ENCODE measurements at regions not wholly inside any gene's neighbourhood (a gene's known extent, or its start where the extent isn't known, plus 50 kb on each side); places are given as distances from the start of the nearest gene placed in this dataset.
"Not testable (repeated sequence)": the region's sequence is repeated elsewhere in the genome, so short reads cannot be mapped to it uniquely, and the experiment has no call there.

DNA sequence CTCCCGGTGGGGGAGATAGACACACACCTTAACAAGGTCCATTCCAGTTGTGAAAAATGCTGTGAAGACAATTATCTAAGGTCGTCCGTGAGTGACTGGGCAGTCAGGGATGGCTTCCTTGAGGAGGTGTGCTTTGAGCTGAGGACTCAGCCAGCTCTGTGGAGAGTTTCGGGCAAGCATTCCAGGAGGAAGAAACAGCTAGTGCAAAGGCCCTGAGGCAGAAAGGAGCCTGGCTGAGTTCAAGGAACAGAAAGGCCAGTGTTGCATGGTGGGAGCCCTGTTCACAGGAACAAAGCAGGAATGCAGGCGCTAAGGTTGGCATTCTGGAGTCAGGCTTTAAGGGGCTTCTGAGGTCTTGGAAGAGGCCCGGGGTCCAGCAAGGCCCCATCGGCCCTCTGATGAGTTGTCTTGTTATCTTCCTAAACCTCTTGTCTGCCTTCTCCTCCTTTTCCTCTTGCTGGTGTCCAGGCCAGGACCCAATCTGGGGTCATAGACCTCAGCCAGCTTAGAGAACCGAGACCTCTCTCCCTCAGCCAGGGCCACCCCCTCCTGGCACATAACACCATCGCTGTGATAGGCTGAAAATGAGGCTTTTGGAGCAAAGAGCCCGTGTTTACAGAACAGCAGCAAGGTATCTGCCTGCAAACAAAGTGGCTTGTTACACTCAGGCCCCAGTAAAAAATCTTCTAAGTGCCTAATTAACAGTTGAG is 270.2 kb upstream of the MVB12B start:
- DNase-seq (ENCODE audit: low read depth in 2 of 2) = no peak

DNA sequence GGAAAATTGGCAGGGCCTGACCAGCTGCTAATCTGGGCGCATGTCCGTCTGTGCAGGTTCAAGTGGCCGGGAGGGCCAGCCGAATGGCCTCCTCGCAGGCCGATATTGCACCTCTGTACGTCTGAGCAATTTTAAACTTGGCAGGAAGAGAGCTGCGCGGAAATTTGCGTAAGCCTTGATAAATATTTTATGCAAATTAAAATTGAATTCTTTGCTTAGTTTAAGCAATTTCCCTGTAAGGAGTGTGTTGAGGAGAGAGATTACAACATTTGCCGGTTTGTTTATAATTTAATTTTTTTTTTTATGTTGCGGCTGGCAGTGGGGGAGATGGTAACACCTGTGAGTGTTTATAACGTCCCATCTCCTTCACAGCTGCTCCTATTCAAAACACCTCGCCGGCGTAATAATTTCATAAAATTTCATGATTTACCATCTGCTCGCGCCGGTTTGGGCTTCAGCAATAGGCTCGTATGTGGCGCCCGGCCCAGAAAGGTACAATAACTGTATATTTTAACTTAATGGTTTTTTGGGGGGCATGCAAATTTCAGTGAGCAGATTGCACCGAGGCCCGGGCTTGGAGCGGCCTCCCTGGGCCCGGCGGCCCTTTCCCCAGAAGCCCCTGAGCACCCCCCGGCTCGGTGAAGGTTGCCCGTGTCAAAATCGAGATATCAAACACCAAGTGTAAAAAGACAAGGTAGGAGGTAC is 269.4 kb upstream of the MVB12B start:
- no peak for DNase-seq (ENCODE audit: low read depth in 2 of 2)

DNA sequence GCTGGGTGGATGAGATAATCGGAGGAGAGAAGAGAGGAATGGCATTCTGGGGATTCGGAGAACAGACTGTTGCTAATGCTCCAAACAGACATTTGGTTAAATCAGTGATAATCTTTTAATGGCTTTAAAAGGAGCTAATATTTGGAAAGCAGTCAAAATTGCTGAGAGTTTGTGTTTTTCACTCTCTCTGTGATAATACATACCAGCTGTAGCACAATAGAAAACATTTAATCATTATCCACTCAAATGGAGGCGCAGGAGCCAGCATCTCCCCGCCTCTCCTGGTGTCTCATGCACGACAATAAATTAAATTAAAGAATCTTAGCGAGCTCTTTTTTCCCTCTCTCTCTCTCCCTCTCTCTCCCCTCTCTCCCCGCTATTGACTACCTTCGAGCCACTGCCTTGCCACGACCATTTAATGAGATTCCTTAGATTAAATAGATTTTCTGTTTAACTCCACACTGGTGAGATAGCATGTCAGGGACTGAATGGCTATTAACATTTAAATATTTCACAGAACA is 268.6 kb upstream of the MVB12B start:
- no peak for DNase-seq (ENCODE audit: low read depth in 2 of 2)

DNA sequence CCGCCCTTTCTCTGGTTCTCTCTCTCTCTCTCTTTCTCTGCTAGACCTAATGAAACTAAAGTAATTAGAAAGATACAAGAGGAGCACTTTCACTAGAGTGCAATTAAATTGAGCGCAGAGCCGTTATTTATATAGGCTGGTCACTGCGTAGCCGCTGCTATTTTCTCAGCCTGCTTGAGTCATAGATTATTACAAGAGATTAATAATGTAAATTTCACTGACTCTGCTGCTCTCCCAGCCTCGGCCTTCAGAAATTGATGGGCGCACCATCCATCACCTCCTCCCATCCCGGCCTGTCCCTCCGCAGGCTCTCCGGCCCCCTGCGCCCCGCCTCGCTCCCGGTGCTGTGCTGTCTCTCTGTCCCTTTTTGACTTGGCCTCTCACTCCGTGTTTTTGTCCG is 268.0 kb upstream of the MVB12B start:
- DNase-seq (ENCODE audit: low read depth in 2 of 2) = no peak

DNA sequence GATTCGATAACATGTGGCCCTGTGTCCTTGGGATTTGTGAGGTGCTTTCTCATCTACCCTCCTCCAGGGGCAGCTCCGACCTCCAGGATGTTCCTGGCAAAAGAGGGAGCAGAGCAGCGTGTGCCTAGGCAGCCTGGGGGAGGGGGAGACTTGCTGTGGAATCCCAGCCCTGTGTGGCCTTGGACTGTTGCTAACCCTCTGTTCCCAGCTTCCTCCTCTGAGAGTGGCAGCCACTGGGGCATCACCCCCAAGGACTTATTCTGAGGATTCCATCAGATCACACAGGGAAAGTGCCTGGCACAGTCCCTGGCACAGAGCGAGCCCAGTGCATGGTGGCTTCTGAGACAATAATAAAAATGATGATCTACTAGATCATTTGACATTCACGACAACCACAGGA is 265.1 kb upstream of the MVB12B start:
- DNase-seq (ENCODE audit: low read depth in 2 of 2) = no peak

DNA sequence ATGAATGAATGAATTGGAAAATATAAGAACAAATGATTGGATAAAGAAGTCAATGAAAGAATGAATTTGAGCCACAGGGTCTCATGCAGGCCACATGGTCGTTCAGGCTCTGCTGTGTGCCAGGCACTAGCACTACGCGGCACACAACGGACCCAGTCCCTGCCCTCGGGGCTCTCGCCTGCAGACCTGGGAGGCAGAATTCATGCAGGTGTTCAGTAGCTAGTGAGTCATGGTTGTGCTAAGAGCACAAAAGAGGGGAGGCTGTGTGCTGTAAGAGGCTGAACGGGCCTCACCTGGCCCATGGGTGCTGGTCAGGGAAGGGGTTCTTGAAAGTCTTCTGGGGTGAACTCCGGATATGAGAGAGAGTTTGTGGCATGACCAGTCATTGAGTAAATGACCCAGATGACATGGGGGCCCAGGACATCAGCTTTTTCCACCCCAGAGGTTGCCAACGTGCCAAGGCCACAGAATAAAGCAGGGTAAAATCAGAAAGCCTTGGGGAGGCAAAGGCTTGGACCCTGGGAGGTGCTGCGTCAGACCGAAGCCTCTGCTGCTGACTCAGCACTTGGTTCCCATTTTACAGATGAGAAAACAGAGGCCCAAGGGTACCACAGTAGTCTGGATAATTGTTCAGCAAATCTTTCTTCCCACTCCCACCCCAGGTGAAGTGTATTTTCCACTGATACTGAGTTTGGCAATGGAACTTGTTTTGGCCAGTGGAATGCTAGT is 264.3 kb upstream of the MVB12B start:
- no peak for DNase-seq (ENCODE audit: low read depth in 2 of 2)

DNA sequence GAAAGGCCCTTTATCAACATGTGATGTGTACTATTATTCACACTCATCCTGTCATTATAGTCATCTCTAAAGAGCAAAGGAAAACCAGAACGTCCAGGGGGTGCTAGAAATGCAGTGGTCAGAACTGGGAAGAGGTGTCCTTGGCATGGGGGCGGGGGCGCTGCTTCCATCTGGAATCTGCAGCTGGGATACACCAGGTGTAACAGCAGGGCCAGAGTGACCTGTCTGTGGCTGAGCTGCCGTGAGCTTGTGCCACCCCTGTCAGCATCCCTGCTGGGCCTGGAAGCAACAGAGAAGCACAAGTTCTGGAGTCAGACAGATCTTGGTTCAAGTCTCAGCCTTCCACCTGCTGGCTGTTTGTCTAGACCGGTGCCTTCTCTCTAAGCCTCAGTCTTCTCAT is 263.3 kb upstream of the MVB12B start:
- DNase-seq (ENCODE audit: low read depth in 2 of 2) = no peak

DNA sequence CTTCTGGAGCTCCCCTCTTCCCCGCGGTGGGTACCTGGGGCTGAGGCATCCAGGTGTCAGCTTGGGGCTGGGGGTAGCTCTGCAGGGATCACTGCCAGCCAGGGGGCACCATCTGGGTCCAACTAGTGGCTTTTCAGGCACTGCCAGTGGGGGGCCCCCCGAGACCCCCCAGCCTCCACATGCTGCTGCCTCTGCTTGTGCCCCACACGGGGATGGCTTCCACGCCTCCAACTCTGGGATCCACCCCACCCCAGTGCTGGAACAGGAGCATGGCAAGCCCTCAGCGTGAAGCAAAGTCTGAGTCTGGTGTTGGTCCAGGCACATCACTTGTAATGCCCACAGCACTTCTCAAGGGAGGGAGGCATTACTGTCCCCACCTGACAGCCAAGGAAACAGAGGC is 260.5 kb upstream of the MVB12B start:
- no peak for DNase-seq (ENCODE audit: low read depth in 2 of 2)

DNA sequence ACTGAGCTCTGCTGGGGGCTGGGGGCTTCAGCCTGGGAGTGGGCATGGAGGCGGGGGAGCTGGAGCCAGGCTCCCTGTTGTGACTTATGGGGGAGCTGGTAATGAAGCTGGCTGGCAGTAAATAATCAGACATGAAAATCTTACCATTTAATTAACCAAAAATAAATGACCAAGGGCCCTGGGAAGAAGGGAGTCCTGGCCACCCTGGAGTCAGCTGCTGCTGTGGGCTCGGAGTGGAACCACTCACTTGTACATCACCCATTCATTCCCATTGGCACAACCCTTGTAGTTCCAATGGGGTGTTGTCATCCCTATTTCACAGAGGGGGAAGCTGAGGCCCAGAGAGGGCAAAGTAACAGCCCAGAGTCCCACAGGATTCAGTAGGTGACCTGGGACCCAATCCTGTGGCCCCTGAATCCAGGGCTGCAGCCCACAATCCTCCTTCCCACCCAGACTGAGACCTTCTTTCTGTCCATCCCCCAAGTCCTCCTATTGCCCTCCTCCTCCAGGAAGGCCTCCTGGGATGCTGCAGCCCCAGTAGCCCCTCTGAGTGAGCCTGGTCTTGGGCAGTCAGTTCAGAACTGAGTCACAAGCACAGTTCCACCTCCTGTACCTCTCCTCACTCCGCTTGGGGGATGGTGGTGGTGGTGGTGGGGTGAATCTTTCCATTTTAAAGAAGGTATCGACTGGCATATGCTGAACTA is 259.4 kb upstream of the MVB12B start:
- DNase-seq (ENCODE audit: low read depth in 2 of 2) = no peak

DNA sequence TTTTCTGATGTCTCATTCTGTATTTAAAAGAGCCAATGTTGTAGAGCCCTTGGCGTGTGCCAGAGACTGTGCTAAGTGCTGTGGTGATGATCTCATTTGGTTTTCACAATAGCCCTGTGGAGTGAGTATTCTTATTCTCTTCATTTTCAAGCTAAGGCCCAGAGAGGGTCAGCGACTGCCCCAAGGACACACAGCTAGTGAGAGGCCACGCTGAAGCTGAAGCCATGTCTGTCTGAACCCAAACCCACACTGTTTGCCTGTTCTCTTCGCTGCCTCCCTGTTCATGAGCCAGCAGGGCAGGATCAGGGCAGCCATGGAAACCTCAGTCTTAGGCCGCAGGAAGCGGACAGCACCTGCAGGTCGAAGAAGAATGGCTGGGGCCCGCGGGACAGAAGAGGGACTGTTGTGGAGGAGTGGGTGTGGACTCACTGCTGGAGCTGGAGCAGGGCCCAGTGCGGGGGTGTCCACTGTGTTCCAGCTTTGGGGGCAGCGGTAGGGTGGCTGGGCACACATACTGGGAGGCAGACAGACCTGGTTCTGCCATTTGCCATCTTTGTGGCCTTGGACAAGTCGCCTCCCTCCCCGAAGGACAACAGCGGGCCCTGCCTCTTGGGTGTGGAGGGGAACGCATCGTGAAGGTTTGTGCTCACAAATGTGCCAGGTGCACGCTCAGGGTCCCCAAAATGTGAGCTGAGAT is 257.9 kb upstream of the MVB12B start:
- DNase-seq (ENCODE audit: low read depth in 2 of 2) = no peak

DNA sequence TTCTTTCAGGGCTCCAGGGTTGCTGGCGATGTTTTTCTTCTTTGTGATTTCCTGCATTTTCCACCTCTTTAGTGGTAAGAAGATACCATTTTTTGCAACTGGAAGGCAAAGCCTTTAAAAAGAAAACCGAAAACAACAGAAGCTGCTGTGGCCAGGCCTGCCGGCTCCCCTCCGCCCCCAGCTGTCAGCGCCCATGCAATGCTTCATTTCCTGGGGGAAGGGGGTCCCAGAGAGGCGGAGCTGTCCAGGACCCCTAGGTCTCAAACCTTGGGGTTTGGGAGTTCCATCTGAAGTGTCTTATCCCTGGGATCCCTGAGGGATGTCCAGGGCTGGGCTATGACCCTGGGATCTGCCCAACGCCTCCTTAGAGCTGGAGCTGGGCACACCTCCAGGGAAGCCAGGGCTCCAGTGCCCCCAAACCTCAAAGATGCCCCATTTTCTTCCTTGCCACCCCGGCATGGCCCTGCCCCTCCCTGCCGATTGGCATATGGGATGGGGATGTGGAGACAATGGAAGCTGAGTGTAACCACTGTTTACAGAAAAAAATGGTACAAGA is 257.2 kb upstream of the MVB12B start:
- no peak for DNase-seq (ENCODE audit: low read depth in 2 of 2)

DNA sequence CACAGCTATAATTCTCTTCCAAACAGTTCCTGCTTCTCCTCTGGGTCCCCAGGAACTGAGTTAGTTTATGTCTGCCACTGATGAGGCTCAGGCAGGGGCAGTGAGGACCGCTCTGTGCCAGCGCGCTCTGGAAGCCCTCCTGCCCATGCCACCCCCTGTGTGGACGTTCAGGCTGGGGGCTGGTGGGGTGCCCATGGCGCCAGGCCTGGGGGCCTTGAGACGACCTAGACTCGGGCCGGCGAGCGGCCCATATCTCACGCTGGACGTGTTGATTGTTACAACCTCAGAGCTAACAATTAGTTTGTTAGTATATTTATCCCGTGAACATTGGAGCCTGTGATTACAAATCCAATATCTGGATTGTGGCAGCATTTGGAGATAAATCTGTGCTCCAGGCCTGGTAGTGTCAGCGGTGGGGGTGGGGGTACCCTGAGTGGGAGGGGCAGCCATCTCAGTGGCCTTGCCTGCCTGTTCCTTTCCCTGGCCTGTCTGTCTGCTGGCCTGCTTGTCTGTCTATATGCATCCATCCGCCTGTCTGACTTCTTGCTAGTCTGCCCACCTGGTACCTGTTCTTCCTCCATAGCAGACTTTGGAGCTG is 256.5 kb upstream of the MVB12B start:
- no peak for DNase-seq (ENCODE audit: low read depth in 2 of 2)

DNA sequence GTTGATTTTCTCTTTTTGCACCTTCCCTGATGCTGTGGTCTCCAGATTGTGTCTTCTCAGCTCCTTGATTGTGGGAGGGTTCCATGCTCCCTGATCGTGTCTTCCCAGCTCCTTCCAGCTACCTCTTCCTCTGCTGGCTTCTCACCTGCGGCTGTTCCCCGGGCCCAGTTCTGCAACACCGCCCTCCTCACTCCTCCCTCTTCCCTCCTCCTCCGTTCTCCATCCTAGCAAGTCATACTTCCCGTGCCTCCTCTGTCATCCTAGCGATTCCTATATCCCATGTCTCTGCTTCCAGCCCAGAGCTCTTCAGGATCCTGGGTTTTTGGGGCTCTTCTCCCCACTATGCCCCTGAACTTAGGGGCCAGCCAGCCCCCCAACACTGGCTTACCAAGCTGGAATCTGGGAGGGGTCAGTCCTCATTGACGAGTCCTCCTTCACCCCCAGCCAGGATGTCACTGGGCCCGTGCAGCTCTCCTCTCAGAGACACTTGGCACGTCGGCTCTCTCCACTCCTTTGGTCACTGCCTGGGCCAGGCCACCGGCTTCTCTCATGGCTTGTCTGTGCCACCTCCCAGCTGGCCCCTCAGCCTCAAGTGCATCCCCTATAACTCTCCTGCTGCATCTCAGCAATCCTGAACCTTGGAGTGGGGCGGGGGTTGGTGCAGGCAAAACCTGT is 255.4 kb upstream of the MVB12B start:
- DNase-seq (ENCODE audit: low read depth in 2 of 2) = no peak

DNA sequence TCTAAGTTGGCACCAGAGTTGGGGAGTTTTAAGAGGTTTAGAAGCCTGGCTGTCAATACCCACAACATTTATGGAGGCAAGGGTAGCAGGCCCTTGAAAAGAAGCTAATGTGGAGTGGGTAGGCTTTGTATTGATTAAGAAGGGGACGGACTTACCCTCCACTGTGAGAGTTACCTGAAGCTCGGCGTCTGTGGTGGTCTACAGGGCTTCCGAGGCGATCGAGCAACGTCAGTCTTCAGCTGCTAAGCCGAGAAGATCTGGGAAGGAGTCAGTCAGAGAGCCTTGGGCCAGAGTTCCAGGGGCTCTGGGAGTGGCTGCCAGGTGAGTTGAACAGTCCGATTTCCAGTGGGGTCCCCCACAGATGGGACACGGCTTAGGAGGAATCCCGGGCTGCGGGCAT is 249.0 kb upstream of the MVB12B start:
- DNase-seq (ENCODE audit: low read depth in 2 of 2) = not testable (repeated sequence)

DNA sequence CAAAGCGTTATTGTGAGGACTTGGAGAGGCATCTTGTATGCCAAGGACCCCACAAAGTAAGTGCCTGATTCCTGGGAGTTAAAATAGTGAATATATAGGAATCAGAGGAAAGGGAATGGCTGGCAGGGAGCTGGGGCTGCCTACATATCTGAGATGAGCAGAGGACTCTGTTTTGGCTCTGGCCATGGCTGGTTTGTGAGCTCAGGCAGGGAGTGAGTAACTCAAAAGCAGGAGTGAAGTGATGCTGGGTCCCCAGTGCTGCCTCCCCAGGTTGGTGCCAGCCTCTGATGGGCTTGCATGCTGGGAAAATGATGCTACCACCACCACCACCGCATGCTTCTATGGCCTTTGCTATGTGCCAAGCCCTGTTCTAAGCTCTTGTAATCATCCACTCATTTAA is 246.0 kb upstream of the MVB12B start:
- no peak for DNase-seq (ENCODE audit: low read depth in 2 of 2)

DNA sequence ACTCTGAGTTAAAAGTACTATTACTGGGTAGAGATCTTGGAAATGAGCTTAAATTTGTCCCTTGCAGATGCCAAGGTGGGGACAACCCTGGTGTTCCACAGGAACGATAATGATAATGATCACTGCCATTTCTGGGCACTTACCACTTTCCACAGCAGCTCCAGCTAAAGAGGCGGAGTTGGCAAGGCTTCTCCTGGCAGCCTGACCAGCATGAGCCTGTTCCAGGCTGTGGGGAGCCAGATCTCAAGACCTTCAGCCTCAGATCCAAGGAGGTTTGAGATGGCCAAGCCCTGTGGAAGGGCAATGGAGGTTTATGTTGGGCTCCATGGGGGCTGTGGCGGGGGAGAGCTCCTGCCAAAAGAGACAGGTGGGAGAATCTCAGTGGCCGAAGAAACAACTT is 244.9 kb upstream of the MVB12B start:
- no peak for DNase-seq (ENCODE audit: low read depth in 2 of 2)

DNA sequence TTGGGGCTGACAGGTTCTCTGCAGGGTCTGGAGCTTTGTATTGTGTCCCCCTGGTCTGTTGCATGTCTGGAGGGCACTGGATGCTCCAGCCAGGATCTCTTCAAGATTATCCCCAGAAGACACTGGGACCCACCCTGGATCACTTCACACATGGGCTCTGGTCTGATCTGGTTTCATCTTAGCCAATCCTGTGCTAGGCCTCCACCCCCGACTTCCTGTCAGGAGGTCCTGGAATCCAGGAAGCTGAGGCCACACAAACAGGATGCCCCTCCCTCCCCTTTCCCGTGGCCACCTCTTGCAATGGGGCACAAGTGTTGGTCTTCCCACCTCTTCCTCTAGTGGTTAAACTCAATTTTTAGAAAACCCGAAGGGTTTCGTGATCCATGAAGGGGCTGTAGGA is 242.6 kb upstream of the MVB12B start:
- DNase-seq (ENCODE audit: low read depth in 2 of 2) = no peak

DNA sequence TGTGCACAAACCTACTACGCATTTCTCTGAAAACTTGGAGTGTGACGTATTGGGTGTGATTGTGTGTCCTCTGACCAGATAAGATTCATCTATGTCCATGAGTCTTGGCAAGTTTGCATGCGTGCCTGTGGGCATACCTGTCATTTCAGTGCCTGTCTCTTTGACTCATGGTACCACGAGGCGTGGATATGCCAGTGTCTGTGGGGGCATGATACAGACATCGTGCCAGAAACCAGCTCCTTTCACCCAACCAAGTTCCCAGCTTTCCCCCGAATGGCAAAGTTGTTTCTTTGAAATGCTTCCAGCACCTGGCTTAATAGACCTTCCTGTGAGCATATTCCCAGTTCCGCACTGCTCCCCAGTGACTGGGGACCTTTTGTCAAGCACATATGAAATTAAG is 241.9 kb upstream of the MVB12B start:
- DNase-seq (ENCODE audit: low read depth in 2 of 2) = no peak

DNA sequence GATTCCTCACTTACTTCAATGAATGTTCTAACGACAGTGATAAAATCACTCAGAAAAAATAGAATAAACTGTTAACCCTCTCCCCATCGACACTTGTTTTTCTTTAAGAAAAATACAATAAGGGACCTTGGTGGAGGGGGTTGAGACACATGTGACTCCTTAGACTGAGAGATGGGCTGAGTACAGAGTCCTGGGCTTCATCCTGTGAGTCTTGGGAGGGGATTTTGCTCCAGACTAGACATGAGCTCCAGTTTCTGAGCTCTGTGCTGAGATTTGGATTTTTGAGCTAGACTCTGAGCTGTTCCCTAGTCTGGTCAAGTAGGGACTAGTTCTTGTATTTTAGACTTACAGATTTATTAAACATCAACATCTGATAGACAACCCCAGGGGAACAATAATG is 241.5 kb upstream of the MVB12B start:
- no peak for DNase-seq (ENCODE audit: low read depth in 2 of 2)

DNA sequence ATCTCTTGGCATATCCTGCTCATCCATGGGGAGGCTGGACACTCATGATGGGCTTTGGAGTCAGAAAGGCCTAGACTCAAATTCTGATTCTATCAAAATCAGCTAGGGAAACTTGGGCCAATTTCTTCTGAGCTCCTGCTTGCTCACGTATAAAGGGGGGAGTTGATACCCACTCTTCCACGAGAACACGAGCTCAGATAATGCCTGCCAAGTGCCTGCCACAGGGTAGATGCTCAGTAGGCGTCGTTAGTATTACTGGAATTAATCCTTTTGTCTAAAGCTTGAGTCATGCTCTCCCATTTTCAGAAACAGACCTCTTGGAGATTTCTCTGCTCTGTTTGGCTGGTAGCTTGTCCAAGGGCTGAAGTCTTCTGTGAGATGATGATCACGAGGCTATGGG is 238.3 kb upstream of the MVB12B start:
- no peak for DNase-seq (ENCODE audit: low read depth in 2 of 2)

Data from stimulated activated CD8-positive, alpha-beta memory T cell treated with anti-CD3 and anti-CD28 coated beads, Interleukin-15, amount 100 ng/mL, for 4 hours (primary cell).